ENCODE measurements at regions not wholly inside any gene's neighbourhood (a gene's known extent, or its start where the extent isn't known, plus 50 kb on each side); places are given as distances from the start of the nearest gene placed in this dataset.

GRCh38 chr21:36260030-36260787 is 59.8 kb upstream of the MORC3 start (continued):
- TF ChIP-seq REST (IDR thresholded peaks at IDR 0.05; ENCODE audit: borderline replicate concordance) (no peak; the same call in 1 of the 2 replicates), REST (CRISPR knock-in tag; IDR thresholded peaks at IDR 0.05; ENCODE audit: low read depth) (no peak), ZBTB40 (IDR thresholded peaks at IDR 0.05) (peak; percentile 59), ZBTB40 (CRISPR knock-in tag; IDR thresholded peaks at IDR 0.05) (no peak), MAFG (tag; conservative IDR thresholded peaks at IDR 0.05) (no peak), ZKSCAN3 (CRISPR knock-in tag; IDR thresholded peaks at IDR 0.05) (no peak), THRA (IDR thresholded peaks at IDR 0.05) (0 out of 2 replicates have a peak, but pooled peaks have one; percentile 21), TRIM24 (IDR thresholded peaks at IDR 0.05) (0 out of 4 replicates have a peak, but pooled peaks have one; percentile 10 to 25)

Measured in K562 (cell line).